Small intestine (tissue), 7 donors: ENCODE measurements at regions not wholly inside any gene's neighbourhood (a gene's known extent, or its start where the extent isn't known, plus 50 kb on each side); places are given as distances from the start of the nearest gene placed in this dataset.

Experiments used
- DNase-seq, 2 donors: peaks; one replicate each; pipeline versions ENCODE4 v3.0.0 to v3.0.0-alpha.2; 2013
- FAIRE-seq: peaks from 2 replicates; lab custom pipeline; 2012; peaks lifted over from hg19 to GRCh38; lab: Jason Lieb, UNC
- H3K27ac ChIP-seq, 3 donors: one replicate each; pipeline ENCODE4 v1.5.1; 2013; ENCODE audit warnings: low read length in 2 of 3, mild to moderate bottlenecking in 2 of 3, control low read depth in 1 of 3, inconsistent platforms in 1 of 3, low read depth in 1 of 3, moderate library complexity in 1 of 3
- H3K27me3 ChIP-seq, 3 donors: one replicate each; pipeline ENCODE4 v1.6.1; 2013; ENCODE audit warnings: low read length in 3 of 3, inconsistent platforms in 1 of 3; ENCODE audit not compliant: control insufficient read depth in 3 of 3, insufficient read depth in 3 of 3
- H3K36me3 ChIP-seq, 3 donors: one replicate each; pipeline ENCODE4 v1.6.1; 2013; ENCODE audit warnings: low read length in 3 of 3, inconsistent platforms in 1 of 3, low read depth in 1 of 3, mild to moderate bottlenecking in 1 of 3, moderate library complexity in 1 of 3; ENCODE audit not compliant: control insufficient read depth in 3 of 3, insufficient read depth in 2 of 3
- H3K4me1 ChIP-seq, 3 donors: one replicate each; pipeline ENCODE4 v1.6.1; 2013; ENCODE audit warnings: low read length in 2 of 3, inconsistent platforms in 1 of 3, low read depth in 1 of 3, mild to moderate bottlenecking in 1 of 3, moderate library complexity in 1 of 3; ENCODE audit not compliant: control insufficient read depth in 3 of 3, insufficient read depth in 2 of 3
- H3K4me3 ChIP-seq, 3 donors: one replicate each; pipeline ENCODE4 v1.5.1; 2013; ENCODE audit warnings: low read length in 3 of 3, control low read depth in 1 of 3, inconsistent platforms in 1 of 3, low read depth in 1 of 3, mild to moderate bottlenecking in 1 of 3, moderate library complexity in 1 of 3
- H3K9me3 ChIP-seq, 2 donors: one replicate each; pipeline ENCODE4 v1.6.1; 2013; ENCODE audit warnings: low read depth in 1 of 2, low read length in 1 of 2; ENCODE audit not compliant: control insufficient read depth in 2 of 2, insufficient read depth in 1 of 2
- WGBS, 3 donors: extraction: QIAGEN DNeasy Blood & Tissue Kit; methylation state at CpG; one replicate each; pipeline ENCODE4 v1.1.7; 2013; 5-methylcytosine and 5-hydroxymethylcytosine counted together
- donor health status: healthy with polysubstance abuse.
- donor health status: control.
- donor health status: control.
- donor health status: Bipolar disorder and iron deficiency.
- donor health status: healthy.

DNA sequence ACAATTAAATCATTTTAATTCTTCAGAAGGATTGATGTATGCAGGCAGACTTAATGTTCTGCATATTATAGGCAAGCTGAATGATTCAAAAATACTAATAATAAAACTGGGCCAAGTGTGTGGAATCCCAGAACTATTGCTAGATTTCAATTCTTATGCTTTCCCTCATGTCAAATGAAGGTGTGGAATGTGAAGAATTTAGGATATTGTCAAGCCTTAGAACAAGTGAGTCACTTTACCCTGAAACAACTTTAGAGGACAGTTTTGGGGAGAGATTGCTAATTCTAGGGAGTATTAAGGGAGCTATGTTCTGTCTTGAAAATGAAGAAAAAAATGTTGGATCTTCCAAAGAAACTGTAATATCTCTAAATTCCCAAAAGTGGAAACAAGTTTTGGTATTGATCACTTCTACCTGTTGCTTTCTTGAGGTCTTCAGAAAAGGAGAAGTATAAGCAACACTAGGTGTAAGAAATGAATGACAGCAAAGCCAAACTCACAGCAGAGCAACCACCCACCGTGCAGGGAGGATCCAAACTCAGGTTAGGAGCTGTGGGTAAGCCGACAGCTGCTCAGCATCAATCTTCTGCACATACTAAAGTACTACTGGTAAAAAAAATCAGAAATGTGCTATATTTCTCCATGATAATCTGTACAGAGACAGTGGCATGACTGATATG lies 818.1 kb downstream of the SLC4A3 start:
- 62 to 79% (median 71%) methylated on average over 2 of the region's 2 CpGs for WGBS, 3 donors
- no peak overlapping the region for H3K4me3 ChIP-seq
- H3K27ac ChIP-seq, result no peak overlapping the region
- H3K27me3 ChIP-seq, result no peaks in the 10 kb centered on the region
- FAIRE-seq (no peak), DNase-seq (no peak)
- H3K4me1 ChIP-seq, result no peaks in the 10 kb centered on the region
- no peaks in the 10 kb centered on the region for H3K36me3 ChIP-seq
- no peaks in the 10 kb centered on the region for H3K9me3 ChIP-seq

DNA sequence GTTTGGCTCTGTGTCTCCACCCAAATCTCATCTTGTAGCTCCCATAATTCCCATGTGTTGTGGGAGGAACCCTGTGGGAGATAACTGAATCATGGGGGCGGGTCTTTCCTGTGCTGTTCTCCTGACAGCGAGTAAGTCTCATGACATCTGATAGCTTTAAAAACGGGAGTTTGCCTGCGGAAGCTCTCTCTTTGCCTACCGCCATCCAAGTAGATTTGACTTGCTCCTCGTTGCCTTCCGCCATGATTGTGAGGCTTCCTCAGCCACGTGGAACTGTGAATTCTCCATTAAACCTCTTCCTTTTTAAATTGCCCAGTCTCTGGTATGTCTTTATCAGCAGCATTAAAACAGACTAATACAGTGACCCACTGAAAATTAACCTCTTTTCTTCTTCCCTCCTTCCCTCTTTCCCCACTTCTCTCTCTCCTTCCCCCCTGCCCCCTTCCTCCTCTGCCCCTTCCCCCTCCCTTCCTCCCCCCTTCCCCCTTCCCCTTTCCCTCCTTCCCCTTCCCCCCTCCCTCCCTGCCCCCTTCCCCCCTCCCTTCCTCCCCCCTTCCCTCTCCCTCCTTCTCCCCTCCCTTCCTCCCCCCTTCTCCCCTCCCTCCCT lies 818.8 kb downstream of the SLC4A3 start:
- no peak overlapping the region for H3K4me3 ChIP-seq
- H3K4me1 ChIP-seq, result no peaks in the 10 kb centered on the region
- FAIRE-seq (no peak), DNase-seq (no peak)
- no peaks in the 10 kb centered on the region for H3K36me3 ChIP-seq
- no peaks in the 10 kb centered on the region for H3K27me3 ChIP-seq
- H3K9me3 ChIP-seq, result no peaks in the 10 kb centered on the region
- H3K27ac ChIP-seq, result no peak overlapping the region
- WGBS, 3 donors, result 79 to 86% (median 79%) methylated on average over 8 of the region's 8 CpGs

DNA sequence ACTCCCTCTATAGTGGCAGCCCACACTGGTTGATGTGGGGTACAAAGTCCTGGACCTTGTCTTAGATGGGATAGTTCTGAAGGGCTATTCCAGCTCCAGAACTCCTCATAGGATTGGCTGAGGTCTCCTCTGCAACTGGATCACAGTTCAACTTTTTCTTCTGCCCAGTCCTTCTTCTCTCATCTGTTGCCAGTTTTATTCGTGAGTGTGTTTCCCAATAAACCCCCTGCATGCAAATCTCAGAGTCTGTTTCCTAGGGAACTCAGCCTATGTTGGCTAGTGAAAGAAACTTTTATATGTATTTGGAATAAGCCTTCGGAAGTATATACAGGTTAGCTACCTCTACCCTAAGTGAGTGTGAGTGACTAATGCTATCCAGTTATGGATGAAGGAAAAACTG lies 823.4 kb downstream of the SLC4A3 start:
- H3K9me3 ChIP-seq, result no peaks in the 10 kb centered on the region
- no peaks in the 10 kb centered on the region for H3K4me1 ChIP-seq
- DNase-seq (no peak), FAIRE-seq (no peak)
- H3K27me3 ChIP-seq, result no peaks in the 10 kb centered on the region
- H3K27ac ChIP-seq, result no peak overlapping the region
- no peaks in the 10 kb centered on the region for H3K36me3 ChIP-seq
- WGBS, 3 donors, result 67 to 76% (median 72%) methylated on average over 2 of the region's 2 CpGs
- H3K4me3 ChIP-seq, result no peak overlapping the region

DNA sequence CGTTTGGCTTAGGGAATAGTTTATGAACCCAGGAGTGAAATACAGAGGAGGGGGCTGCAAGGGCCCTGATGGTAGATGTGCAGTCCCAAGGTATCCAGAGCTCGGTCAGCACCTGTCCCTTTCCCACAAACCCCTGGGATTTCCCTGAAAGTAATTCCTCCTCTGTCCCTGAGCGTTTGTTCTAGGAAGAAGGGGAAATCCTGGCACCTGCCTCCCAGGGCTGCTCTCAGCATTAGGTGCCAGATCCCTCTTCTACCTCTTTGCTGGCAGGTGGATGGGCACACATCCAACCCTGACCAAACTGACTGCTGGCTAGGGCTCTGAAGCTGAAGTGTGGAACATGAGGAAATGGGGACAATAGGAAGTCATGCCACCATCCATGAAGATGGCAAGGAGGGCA lies 824.0 kb downstream of the SLC4A3 start:
- Histone ChIP-seq H3K4me3 (no peak overlapping the region), H3K4me1 (no peaks in the 10 kb centered on the region), H3K27ac (no peak overlapping the region), H3K36me3 (no peaks in the 10 kb centered on the region), H3K27me3 (no peaks in the 10 kb centered on the region), H3K9me3 (no peaks in the 10 kb centered on the region)
- 63 to 85% (median 64%) methylated on average over 3 of the region's 3 CpGs for WGBS, 3 donors
- FAIRE-seq (no peak), DNase-seq (no peak)

DNA sequence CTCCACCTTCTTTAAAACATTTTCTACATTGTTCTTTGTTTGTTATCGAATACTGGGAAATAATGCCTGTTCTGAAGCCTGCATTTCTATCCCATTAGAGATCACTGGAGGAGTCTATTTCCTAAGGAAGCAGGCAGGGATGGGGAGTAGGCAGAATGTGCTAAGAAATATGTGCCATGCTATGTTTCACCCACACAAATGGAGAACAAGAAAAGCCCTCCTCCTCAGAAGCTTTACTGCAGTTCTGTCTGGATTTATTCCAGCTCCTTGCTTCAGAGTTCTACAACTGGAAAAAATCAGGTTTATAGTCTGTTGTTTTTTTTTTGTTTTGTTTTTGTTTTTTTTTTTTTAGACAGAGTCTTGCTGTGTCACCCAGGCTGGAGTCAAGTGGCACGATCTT lies 825.1 kb downstream of the SLC4A3 start:
- no peaks in the 10 kb centered on the region for H3K27me3 ChIP-seq
- no peak overlapping the region for H3K27ac ChIP-seq
- 71 to 90% (median 75%) methylated on average over 2 of the region's 2 CpGs for WGBS, 3 donors
- FAIRE-seq (no peak), DNase-seq (no peak)
- no peaks in the 10 kb centered on the region for H3K36me3 ChIP-seq
- no peak overlapping the region for H3K4me3 ChIP-seq
- no peaks in the 10 kb centered on the region for H3K4me1 ChIP-seq
- H3K9me3 ChIP-seq, result no peaks in the 10 kb centered on the region

DNA sequence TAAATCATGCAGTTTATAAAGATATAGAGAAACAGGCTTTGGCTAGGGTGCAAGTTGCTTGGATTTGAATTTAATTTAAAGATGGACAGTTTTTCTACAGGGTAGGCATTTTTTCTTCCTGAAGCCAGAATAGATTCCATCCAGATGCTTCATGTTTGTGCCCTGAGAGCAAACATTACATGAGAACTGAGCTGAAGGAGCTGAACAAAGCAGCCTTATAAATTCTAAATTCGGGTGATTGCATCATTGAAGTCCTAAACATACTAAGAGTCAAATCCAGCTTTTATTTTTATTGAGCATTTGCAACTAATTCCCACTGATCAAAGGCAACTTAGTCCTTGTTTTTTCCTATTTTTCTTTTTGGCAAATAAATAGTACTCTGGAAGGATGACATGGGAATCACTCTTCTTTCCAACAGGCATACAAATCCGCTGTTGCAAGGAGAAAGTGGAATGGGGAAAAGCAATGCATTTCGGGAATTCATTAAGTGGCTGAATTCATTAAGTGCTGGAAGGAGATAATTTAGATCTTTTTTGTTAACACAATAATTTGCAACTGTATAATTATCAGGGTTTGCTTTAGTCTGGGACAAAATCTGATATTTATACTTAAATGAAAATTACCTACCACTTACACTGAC lies 828.0 kb downstream of the SLC4A3 start:
- Histone ChIP-seq H3K27me3 (no peaks in the 10 kb centered on the region), H3K4me3 (no peak overlapping the region), H3K36me3 (no peaks in the 10 kb centered on the region), H3K4me1 (no peaks in the 10 kb centered on the region), H3K9me3 (no peaks in the 10 kb centered on the region), H3K27ac (no peak overlapping the region)
- FAIRE-seq (no peak), DNase-seq (no peak)
- WGBS, 3 donors, result 47 to 61% (median 52%) methylated on average over 3 of the region's 3 CpGs

DNA sequence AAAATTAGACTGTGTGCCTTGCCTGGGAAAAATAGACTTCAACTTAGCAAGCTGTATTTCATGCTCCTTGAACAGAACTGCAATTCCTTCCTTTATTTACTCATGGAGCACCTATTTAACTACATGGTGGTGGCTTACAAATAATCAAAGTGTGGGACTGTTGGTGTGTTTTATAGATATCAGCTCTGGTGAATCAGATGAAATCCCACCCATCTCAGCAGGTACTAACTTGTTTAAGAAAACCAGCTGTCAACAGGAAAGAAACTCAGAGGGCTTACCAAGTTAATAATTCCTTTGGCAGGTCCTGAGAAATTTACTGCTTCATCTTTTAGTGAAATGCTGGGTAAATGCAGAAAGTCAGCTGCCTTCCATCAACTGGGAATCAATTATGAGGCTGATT lies 830.6 kb downstream of the SLC4A3 start:
- Histone ChIP-seq H3K4me3 (no peak overlapping the region), H3K9me3 (no peaks in the 10 kb centered on the region), H3K4me1 (no peaks in the 10 kb centered on the region), H3K36me3 (no peaks in the 10 kb centered on the region), H3K27me3 (no peaks in the 10 kb centered on the region), H3K27ac (no peak overlapping the region)
- no peak for DNase-seq
- no peak for FAIRE-seq

DNA sequence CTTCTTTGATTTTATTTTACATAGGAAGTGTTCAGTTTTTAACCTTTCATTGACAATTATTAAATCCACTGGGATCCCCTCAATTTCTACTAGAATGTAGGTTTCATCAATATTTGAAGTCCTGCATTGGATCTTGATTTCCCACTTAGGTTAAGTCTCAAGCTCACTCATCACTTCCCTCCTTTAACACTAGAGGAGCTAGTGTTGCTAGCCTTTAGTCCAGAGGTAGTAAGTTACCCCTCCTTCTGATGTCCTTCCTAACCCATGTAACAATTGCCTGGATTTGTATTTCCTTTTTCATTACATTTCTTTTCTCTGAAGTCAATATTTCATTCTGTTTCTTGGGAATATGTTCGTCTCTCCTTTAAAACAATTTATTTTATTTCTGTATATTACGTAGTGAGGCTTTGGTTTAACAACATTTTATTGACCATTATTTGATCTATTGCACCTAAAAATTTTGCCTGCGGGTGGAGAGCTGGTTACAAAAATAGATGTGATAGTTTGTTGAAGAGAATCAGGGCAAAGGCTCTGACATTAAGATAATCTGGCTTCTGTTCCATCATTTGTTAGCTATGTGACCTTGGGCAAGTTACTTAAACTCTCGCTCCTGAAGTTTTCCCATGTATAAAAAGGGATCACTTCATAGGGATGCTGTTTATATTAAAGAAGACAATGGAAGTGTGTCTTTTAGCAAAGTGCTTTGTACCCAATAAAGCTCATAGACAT lies 833.0 kb downstream of the SLC4A3 start:
- no peaks in the 10 kb centered on the region for H3K36me3 ChIP-seq
- no peak overlapping the region for H3K4me3 ChIP-seq
- DNase-seq (no peak), FAIRE-seq (no peak)
- 80 to 84% (median 81%) methylated on average over 4 of the region's 4 CpGs for WGBS, 3 donors
- no peaks in the 10 kb centered on the region for H3K4me1 ChIP-seq
- H3K27me3 ChIP-seq, result no peaks in the 10 kb centered on the region
- H3K9me3 ChIP-seq, result no peaks in the 10 kb centered on the region
- no peak overlapping the region for H3K27ac ChIP-seq
